HG02970 (cell line): ENCODE measurements at regions not wholly inside any gene's neighbourhood (a gene's known extent, or its start where the extent isn't known, plus 50 kb on each side); places are given as distances from the start of the nearest gene placed in this dataset.
"Not testable (repeated sequence)": the region's sequence is repeated elsewhere in the genome, so short reads cannot be mapped to it uniquely, and the experiment has no call there.

ENCODE experiments used
- ATAC-seq: cut with Tn5 transposase; IDR thresholded peaks from one replicate; pipeline ENCODE4 v1.9.1; 2021; ENCODE audit warnings: mild to moderate bottlenecking, moderate library complexity, moderate number of reproducible peaks; ENCODE audit not compliant: unreplicated experiment, low FRiP score

DNA sequence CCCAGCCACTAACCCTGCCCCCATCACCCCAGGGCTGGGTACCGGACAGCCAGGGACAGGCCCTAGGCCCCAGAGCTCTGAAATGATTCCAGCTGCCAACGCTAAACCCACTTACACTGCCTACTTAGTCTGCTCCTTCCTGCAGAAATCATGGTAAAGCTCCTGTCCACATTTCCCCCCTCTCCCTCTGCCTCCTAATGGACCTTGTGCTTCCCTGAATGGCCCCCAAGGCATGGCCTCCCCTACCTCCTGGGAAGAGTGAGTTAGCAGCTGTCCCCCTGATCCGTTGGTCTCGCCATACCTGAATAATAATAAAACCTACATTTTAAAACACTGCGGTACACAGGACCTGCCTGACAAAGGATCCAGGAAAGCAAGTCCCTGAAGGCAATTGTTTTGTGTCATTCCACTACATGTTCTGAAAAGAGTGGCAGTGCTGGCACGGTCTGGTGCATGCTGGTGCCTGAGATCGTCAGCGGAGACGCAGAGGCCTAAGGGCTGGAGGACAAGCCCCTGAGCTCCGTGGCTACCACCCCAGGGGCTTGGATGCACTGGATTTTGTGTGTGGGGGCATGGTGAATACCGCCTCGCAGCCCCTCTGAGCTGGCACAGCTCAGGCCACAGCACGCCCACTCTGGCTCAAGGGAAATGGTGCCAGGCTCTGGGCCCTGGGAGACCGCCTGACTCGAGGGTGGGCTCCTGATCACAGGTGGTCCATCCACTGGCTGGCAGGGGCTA is 186.3 kb downstream of the CTTN start:
- ATAC-seq: no peak

GRCh38 chr11:70585236-70585545 is 186.9 kb downstream of the CTTN start:
- ATAC-seq: no peak

DNA sequence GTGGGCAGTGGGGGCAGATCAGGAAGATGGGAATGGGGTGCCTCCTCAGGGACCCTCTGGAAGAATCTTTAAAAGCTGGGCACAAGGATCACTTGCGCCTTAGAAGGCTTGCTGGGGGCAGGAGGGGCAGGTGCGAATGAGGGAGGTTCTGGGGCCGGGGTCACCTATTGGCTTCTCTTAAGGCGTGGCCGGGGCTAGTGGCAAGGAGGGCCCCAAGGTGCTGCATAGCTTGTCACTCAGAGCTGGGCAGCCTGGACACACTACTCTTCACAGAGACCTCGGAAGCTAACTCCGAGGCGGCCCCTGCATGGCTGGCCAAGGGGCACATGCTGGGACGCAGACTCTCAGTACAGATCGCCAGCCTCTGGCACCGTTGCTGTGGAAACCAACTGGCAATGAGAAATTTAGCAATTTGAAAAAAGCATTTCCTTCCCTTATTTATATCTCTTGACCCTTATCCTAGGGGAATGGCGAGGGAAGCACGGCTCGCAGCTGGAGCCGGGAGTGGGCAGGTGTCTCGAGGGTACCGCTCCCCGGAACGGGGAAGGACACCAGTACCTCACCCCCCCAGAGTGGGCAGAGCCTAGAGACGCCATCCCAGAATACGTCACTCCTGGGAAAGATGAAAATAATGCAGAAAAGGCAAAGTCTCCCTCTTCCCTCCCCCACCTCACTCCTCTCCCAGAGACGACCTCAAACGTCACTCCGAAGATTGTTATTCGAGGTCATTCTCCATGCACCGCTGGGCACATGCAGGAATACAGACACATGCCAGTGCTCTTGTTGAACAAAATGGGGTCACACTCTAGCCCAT is 188.1 kb downstream of the CTTN start:
- no peak for ATAC-seq

- ATAC-seq: no peak
Measured at GRCh38 chr11:70587075-70587389, 188.7 kb downstream of the CTTN start.

DNA sequence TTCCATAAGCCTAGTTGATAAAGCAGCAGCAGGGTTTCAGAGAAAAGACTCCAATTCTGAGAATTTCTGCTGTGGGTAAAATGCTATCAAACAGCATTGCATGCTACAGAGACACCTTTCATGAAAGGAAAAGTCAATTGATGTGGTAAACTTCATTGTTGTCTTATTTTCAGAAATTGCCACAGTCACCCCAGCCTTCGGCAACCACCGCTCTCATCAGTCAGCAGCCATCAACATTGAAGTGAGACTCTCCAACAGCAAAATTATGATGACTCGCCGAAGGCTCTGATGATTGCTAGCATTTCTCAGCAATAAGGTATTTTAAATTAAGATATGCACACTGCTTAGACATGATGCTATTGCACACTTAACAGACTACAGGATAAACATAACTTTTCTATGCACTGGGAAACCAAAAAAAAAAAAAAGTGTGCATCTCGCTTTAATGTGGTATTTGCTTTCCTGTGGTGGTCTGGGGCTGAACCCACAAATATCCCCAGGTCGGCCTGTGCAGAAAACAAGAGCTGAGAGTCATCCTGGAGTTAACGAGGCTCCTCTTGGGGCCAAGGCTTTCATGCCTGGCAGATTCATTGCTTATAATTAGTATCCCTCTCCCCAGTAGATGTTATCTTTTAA is 192.1 kb downstream of the CTTN start:
- ATAC-seq: no peak

GRCh38 chr11:70592641-70593165 is 194.4 kb downstream of the CTTN start:
- no peak for ATAC-seq

DNA sequence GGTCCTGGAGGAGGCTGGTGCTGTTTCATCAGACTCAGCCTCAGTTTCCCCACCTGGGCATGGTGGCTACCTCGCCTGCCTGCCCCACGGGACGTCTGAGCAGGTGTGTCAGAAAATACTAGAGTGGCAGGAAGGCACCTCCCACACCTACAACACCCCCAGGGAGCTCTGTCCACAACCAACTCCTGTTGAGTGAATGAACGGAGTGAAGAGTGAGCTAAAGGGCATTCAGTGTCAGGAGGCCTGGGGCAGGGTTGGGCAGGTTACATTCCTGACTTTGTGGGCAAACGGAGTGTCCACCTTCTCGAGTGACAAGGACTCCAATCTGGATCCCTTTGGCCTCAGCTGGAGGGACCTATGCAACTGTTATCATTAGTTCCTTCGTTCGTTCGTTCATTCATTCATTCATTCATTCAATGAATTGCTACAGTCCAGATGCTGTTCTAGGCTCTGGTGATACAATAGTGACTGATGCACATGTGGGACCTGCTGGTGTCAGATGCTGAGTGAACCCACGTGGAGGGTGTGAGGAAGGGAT is 195.2 kb downstream of the CTTN start:
- no peak for ATAC-seq

GRCh38 chr11:70594031-70594430 is 195.7 kb downstream of the CTTN start:
- ATAC-seq: no peak

DNA sequence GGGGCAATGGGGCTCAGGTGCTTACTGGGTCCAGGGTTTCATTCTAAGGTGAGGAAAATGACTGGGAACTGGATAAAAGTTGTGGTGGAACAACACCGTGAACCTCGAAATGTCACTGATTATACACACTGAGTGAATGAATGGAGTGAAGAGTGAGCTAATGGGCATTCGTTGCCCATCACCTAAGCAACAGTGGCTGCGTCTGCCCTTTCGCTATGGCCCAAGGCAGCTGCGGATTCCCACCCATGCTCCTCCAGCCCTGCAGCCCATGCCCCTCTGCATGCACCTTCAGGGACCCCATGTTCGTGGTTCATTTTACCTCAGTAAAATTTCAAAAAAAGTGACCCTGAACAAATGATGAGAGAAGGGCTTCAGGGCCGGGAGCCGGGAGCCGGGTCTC is 196.3 kb downstream of the CTTN start:
- ATAC-seq: no peak

- ATAC-seq: no peak
Measured at GRCh38 chr11:70595016-70595415, 196.7 kb downstream of the CTTN start.

- no peak for ATAC-seq
Measured at GRCh38 chr11:70595452-70595851, 197.1 kb downstream of the CTTN start.

DNA sequence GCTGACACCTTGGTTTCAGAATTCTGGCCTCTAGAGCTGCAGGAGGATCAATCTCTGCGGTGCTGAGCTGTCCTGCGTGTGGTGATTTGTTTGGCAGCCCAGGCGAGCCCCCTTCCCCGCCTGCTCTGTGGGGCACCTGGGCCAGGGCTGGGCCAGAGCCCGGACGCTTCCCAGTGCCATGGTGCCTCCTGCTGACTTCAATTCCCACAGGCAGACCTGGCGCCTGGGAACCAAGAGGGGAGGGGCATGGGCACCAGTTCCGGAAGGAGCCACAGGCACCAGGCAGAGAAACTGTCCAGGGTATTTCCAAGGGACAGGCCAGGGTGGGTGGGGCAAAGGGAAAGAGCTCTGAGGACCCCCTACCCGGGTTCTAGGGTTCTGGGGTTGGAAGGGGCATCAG is 197.8 kb downstream of the CTTN start:
- ATAC-seq: no peak

DNA sequence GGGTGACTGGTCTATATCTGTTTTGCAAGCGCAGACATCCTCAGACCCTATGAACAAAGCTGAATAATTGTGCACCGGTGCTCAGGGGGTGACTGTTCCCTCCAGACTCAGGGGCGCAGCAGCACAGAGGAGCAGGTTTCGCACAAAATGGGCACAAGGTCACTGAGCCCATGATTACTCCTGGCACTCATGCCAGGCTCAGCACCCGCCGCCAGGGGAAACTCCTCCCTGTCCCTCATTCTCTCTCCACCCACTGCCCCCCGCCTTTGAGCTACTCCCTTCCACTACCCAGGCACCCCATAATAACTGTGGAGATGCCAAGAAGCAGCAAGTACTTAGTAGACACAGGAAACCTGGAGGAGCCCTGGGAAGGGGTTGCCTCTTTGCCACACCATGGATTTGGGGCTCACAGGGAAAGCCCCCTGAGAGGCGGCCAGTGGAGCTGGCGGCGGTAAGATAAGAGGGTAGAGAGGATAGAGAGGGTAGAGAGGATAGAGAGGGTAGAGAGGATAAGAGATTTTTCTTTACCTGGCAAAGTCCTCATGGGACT is 198.8 kb downstream of the CTTN start:
- no peak for ATAC-seq

DNA sequence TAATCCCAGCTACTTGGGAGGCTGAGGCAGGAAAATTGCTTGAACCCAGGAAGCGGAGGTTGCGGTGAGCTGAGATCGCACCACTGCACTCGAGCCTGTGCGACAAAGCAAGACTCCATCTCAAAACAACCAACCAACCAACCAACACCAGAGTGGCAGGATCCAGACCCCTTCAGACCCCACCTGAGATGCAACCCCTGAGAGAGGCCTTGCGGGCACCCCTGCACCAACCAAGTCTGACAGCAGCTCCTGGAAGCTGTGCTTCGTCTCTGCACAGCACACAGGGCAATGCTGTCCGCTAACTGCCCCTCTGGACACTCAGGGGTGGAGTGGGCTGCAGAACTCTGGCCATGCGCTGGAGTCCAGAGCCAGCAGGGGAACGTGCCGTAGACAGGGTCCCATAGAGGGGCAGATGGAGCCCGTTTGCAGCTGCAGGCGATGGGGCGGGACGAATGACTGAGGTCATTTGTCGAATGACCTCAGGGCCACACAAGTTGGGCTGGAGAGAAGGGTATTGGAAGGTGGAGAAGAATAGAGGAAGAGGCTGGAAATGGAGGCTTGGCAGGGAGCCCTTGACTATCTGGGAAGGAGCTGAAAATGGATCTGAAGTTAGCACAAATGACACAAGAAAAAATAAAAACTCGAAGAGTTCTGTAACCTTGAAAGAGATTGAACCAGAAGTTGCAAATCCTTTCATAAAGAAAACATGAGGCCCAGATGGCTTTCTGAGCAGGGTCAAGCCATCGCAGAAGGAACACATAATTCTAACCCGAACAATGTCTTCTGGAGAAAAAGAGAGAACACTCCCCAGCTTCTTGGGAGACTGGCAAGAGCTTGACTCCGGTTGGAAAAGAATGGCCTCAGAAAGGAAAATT is 199.7 kb downstream of the CTTN start:
- no peak for ATAC-seq

DNA sequence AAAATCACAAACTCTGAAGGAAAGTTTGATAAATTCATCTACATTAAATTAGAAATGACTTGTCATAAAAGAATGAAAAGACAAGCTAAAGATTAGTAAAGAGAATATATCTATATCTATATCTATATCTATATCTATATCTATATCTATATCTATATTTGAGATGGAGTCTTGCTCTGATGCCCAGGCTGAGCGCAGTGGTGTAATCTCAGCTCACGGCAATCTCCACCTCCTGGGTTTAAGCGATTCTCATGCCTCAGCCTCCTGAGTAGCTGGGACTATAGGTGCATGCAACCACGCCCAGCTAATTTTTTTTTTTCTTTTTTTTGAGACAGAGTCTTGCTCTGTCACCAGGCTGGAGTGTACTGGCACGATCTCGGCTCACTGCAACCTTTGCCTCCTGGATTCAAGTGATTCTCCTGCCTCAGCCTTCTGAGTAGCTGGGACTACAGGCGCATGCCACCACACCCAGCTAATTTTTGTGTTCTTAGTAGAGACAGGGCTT is 202.6 kb downstream of the CTTN start:
- ATAC-seq: not testable (repeated sequence)

- ATAC-seq: no peak
Measured at GRCh38 chr11:70601861-70602538, 203.7 kb downstream of the CTTN start.

DNA sequence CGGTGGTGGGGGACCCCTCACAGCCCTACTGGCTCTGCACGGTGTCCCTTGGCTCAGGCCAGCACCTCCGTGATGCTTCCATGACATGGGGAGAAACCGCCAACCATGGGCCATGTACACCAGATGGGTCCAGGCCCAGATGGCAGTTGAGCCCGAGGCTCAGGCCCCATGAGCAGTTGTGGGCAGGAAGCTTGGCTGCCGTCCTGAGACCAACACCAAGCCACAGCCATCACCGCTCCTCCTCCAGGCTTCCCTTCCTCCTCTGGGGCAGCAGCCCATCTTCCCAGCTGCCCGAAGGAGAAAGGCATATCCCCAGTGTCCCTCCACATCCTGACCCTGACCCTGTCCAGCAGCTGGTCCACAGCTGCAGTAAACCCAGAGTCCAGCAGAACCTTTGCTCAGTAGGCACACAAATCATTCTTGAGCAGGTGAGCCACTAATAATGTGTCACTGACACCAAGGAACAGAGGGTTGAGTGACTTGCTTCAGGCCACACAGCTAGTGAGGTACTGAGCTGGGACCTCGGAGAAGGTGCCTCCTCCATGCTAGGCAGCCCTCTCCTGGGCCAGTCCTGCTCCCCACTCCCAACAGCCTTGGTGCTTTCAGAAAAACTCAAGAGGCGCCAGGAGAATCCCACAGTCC is 204.9 kb downstream of the CTTN start:
- no peak for ATAC-seq

GRCh38 chr11:70603756-70604211 is 205.5 kb downstream of the CTTN start:
- no peak for ATAC-seq

- no peak for ATAC-seq
Measured at GRCh38 chr11:70604221-70604620, 205.9 kb downstream of the CTTN start.
